HG02973 (cell line): ENCODE measurements at regions not wholly inside any gene's neighbourhood (a gene's known extent, or its start where the extent isn't known, plus 50 kb on each side); places are given as distances from the start of the nearest gene placed in this dataset.

Experiments
- ATAC-seq: cut with Tn5 transposase; IDR thresholded peaks from one replicate; pipeline ENCODE4 v1.9.1; 2021; ENCODE audit warnings: moderate library complexity; ENCODE audit not compliant: unreplicated experiment

DNA sequence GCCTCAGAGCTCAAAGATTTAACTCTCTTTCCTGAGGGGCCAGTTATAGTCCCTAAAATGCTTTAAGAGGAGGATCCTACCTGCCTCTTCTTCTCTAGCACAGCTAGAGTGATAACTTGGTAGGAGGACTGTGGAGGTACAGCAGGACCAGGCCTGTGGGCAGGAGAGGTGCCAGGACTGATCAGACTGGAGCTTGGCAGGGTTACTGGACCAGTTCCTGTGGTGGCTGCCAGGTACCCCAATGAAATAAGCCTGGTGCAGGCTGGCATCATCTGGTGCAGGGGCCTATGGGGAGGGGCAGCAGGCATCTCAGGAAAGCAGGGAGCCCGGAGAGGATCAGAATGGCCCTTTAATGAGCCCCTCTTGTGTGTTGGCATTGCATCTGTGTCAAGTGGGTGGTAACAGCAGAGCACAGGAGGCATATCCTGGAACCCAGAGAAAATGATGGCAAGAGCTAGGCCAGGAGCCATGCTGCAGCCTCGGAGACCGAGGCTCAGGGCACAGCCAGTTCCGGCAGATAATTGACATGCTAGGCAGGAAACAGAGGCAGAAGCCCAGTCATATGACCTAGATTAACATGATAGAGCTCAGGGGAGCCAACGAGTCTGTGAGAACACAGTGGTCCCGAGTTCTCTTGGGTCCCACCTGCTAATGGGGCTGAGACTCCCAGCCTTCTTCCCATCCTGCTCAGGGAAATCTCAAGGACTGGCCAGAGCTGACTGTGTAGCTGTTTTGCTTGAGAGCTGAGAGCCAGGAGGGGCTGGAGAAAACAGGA, 187.5 kb upstream of the ZBED5 start:
- ATAC-seq = no peak

DNA sequence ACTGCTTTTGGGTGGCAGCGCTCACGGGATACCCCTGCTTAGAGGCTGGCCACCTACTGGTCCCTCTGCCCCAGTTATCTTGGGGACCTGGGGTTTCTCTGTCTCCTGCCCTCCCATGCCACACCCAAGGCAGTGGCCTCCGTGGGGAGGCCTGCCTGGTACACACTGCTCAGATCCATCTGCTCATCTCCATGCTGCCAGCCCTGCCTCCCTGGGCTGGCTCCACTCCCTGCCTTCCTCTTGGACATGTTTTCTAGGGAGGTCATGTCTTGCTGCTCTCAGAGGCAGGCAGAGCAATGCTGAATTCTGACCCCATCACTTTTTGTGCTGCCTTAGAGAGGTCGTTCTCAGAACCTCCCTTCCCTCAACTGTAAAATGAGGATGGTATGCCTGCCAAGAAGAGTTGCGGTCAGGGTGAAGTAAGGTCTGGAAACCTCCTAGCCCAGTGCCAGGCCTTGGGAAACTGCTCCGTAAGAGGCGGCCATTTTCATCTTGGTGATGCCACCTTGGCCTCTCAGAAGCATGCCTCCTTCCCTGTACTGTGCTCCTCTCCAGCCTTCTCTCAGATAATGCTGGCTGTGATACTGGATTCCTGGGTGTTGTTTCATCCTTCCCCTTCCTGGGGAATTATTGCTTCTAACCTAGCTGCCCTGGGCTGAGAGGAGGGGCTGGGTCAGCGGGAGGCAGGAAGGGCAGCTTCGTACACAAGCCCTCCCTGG, 186.4 kb upstream of the ZBED5 start:
- no peak for ATAC-seq

DNA sequence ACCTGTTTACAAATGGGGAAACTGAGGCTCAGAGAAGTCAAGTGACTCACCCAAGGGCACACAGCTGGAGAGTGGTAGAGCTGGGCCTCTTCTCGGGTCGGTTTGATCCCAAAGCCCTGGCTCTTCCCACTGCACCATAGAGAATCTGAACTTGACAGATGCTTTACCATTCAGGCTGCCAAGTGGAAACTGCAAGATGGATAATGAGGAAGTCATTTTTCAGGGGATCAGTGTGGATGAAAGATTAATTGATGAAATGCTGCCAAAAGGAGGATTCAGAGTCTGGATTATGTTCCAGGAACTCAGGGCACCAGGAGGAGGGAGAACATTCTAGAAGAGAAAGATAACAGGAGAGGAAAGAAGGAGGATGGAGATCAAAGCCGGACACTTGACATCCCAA, 185.9 kb upstream of the ZBED5 start:
- no peak for ATAC-seq

DNA sequence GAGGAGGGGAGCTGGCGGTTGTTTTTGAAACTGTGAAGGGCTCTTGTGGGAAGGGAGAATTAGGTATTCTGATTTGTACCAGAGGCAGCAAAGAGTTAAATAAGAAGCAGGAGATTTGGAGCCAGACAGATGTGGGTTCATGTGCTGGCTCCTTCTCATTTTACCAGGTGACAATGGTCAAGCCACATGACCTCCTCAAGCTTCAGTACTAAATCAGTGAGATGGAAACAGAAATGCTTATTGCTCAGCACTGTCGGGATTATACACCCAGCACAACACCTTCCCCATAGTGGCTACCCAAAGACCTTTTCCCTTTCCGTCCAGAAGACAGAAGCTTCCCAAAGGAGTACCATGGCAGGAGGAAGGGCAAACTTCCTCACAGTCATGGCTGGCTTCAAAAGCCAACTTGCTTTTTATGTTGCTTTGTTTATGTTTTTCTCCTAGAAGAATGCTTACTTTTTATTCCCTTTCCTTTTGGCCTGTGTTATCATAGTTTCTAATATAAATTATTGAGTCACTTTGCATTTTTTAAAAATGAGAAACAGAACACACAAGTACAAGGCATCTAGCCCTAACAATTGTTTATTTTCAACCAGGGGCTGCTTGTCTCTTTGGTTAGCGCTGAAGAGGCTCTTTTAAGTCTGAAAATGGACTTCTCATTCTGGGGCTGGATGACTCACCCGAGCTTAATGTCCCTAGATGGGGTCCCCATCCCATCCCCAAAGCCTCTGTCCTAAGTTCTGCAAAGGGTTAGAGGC, 181.5 kb upstream of the ZBED5 start:
- ATAC-seq = no peak

DNA sequence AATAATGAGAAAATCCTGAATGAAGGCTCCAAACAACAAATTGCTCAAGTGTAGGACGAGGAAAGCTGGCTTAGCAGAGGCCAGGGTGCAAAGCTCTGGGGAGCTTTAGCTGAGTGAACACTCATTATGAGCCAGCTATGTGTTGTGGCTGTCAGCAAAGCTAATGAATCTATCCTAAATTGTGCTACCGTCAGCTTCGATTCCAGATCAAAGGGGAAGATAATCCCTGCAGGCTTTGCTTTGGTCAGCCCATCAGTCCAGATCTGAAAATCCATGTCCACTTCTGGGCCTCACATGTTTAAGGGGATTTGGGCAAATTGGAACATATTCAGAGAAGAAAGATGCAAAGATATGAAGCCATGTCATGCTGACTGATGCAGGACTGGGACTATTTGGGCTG, 180.9 kb upstream of the ZBED5 start:
- ATAC-seq = no peak

DNA sequence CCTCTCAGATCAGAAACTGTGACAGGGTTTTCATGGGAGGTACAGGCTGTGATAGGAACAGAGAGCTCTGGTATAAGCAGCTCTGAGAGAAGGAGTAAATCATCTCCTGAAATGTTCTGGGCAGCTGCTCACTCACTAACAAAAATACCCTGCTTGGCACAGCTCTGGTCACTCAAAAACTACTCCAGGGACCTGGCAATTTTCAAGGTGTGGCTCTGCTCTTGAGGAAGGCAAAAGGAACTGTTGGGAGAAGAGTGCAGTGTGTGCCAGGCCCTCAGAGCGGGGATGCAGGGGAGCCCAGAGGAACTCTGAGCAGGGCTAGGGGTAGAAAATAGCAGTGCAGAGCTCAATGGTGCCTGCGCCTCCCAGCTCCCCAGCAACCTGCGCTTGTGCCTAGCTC, 180.5 kb upstream of the ZBED5 start:
- ATAC-seq = no peak

DNA sequence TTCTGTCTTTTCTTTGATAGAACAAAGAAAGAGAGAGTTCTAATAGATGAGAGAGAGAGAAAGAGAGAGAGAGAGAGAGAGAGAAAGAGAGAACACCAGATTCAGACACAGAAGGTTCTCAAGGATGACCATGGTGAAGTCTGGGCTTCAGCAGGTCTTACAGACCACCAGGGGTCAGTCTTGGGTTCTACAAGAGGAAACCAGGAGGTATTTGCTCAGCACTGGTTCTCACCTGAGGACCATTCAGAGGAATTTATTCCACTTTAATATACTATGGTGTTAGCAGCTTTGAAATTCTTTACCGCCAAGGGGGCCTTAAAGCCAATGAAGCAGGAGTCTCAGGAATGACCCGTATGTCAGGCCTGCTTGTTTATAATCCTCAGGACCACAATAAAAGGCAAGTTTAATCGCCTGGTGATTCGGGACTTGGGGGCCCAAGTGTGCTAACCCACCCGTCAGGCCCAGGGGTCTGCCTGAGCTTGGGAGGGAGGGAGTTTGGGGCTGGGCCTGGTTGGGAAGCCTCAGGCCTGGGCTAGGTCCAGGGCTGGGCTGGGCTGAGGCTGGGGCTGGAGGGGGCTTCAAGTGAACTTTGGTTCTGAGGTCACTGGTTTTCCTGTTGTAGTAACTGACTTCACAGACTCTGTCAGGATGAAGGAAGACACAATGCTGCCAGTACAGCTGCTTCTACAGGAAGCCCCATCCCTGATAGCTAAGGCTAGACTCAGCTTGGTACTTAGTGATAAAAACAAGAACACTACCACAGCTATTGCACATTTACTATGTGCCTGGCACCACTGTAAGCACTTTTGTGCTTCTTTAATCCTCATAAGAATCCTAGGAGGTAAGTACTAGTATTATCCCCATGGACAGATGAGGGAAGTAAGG, 179.2 kb upstream of the ZBED5 start:
- no peak for ATAC-seq

DNA sequence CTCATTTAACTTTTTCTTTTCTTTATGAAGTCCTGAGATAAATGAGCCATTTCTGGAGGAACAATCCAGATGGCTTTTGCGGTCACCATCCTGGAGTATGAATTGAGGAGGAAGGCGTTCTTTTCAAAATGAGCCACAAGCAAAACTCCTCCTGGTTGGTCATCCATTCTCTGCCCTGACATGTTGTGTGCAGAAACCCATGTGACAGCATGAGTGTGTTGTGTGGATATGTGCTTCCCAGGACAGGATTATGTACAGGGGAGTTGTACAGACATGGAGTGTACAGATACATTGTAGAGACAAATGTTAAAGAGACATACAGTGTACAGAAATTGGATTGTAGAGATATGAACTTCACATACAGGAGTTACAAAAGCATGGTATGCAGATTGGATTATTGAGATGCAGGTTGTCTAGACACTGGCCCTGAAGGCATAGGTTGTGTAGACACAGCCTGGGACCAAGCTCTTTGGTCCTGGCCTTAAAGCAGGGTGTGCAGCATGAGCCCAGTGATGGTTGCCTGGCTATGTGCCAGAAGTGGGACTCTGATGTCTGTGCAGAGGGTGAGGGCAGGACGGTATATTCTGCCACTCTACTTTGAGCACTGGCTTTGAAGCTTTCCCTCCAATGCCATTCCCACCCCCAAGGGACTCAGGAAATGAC, 178.5 kb upstream of the ZBED5 start:
- ATAC-seq = no peak

DNA sequence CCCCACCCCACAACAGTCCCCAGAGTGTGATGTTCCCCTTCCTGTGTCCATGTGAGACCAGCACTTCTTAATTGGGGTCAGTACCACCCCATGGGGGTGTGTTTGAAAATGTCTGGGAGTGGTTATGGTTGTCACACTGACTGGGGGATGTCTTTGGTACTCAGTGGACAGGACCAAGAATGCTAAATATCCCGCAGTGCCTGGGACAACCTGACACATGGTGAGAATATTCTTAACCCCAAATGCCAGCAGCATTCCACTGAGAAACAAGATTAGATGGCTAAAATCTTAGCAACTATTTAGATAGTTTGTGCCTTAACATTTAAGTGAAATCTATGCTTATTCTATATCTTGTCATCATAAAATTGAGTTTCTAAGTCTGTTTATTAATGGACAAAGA, 177.5 kb upstream of the ZBED5 start:
- no peak for ATAC-seq

DNA sequence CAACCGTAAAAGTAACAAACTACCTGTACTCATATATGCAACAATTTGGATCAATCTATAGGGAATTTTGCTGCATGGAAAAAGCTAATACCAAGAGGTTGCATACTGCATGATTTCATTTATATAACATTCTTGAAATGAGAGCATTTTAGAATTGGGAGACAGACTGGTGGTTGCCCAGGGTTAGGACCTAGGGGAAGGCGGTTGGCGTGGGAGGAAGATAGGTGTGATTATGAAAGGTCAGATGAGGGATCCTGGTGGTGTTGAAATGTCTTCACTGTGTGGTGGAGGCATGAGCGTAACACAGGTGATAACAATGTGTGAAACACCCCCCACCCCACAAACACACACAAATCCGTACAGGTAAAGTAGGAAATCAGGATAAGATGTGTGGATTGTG, 176.6 kb upstream of the ZBED5 start:
- ATAC-seq = no peak

DNA sequence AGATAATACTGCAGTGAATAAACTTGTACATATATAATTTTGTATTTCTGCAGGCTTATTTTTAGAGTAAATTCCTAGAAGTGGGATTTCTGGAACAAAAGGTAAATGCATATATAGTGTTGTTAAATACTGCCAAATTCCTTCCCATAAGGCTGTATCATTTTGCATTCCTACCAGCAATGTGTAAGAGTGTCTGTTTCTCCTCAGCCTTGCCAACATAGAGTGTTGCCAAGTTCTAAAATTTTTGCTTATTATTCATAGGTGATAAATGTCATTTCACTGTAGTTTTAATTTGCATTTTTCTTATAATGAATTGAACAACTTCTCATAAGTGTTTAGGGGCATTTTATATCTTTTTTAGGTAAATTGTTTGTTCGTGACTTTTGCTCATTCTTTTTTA, 174.2 kb upstream of the ZBED5 start:
- ATAC-seq = no peak

DNA sequence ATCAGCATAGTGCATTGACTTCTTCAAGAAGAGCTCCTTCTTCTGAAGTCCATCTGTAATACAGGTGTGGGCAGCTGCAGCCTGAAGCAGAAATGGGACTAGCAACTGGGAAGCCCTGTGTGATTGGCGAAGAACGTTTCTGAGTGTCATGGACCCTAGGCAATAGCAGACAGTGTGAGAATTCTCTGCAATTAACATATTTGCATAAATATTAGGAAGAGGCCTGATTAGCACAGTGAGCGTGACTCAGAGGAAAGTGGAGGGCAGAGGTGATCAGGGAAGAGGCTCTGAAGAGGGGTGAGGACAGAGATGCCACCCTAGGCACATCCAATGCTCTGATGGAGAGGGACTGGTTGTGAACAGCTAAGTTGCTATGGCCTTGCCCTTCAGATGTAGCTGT, 171.2 kb upstream of the ZBED5 start:
- ATAC-seq = no peak

DNA sequence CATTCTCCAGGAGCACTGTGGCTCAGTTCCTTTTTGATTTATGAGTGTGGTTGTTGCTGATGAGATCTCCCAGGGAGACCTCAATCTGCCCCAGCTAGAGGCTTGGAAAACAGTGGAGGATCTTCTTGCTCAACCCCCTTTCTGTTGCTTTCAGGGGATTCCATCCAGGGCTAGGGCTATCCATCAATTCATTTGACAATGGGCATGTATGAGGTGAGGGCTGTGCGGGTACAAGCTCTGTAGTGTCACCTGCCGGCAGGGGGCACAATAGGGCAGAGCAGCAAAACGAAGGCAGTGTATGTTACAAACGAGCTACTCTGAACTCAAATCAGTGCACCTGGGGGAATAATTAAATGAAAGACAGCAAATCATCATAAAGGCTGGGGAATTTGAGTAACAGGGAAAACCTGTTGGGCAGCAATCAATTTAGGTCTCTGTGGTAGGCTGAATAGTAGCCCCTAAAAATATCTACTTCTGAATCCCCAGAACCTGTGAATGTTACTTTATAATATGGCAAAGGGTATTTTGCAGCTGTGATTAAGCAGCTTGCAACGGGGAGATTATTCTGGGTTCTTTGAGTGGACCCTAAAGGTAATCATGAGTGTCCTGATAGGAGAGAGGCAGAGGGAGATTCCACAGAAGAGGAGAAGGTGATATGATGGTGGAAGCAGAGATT, 170.3 kb upstream of the ZBED5 start:
- ATAC-seq = peak; percentile 63

DNA sequence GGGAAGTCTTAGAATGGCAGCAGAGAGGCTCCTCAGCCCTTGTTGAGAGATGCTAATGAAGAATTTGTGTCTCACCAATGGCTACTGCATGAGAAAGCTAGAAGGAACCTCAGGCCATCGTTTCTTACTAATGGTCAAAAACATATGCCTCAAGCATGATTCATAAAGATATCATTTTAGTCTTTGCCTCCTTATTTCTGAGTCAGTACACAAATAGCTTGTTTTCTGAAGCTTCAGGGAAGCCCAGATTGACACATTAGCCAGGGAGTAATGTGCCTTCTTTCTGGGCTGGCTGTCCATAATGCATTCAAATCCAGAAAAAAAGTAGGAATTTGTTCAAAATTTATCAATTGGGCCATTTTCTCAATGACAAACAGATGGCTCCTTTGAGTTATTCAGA, 169.4 kb upstream of the ZBED5 start:
- no peak for ATAC-seq

DNA sequence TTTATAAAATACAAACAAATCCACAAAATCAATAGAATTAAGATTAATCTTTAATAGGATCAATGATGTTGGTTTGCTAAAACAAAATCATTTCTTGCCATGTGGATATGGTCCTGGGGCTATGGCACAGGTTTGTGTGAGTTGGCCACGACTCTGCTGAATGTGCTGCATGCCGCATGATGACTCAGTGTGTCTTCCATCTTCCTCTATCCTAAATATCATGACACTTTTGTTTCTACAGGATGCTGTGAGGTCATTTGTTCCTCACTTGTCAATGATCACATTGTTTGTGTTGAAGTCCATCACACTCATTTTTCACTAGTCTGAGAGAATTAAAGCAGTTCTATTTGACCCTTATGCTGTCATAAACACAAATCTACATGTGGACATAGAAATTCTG, 167.2 kb upstream of the ZBED5 start:
- no peak for ATAC-seq

DNA sequence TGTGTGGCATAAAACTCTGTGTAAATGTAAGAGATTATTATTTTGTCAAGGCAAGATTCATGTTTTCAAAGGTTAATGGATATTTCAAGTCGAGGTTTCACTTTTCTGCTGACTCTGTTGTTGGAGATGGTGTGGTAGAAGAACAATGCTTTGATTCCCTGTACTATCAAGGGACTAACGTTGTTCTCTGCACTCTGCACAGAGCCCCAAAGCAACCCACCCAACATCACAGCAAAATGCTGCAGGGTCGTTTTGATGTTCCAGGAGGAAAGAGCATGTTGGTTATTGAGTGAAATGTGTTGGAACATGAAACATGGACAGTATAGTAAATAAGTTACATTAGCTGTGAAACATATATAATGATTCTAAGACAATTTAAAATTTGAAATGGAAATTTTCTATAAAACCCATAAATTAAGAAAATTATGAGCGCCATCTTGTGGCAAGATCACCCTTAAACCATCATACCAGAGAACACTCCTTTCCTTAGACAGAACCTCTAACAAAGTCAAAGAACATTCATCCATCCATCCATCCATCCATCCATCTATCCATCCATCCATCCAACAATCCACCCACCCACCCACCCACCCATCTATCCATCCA, 164.4 kb upstream of the ZBED5 start:
- ATAC-seq = no peak

DNA sequence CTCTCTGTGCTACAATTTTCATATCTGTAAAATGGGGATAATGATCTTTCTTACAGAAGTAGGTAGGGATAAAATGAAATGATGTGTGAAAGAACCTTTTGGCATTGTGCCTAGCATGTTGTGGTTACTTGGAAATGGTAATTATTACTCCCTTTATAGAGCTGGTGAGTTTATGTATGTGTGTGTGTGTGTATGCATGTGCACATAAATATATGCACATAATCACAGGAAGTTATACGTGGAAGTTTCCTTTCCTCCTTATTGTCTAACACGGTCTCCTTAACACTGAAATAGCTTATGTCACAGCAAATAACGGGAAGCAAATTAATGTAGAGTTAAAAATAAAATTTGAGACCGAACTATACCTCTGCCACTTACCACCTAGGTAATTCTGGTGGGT, 163.7 kb upstream of the ZBED5 start:
- ATAC-seq = no peak

DNA sequence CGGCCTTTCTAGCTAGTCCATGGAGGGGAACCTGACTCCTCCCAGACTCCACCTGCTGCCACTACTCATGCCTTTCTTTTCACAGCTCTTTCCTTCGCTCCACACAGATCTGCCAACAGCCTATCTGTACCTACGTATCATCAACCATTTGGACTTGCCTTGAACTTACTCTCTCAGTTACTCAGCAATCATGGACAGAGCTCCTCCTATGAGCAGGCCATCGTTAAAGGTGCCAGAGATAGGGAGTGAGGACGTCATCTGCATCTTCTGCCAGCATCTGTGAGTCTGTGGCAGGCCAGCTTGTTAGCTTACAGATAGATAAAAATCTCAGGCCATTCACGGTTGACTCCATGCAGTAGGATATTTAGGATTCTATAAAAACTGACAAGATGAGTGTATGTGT, 162.9 kb upstream of the ZBED5 start:
- no peak for ATAC-seq

DNA sequence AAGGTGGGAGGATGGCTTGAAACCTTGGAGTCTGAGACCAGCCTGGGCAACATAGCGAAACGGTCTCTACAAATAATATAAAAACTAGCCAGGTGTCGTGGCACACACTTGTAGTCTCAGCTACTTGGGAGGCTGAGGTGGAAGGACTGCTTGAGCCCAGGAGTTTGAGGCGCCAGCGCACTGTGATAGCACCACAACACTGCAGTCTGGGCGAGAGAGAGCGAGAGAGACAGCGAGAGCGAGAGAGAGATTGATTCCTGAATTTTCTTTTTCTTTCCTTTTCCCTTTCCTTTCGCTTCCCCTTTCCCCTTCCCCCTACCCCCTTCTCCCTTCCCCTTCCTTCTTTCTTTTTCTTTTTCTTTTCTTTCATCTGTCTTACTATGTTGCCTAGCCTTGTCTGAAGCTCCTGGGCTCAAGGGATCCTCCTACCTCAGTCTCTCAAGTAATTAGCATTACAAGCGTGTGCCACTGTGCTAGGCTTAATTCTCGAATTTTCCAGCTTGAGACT, 162.4 kb upstream of the ZBED5 start:
- no peak for ATAC-seq
